ENCODE measurements at regions not wholly inside any gene's neighbourhood (a gene's known extent, or its start where the extent isn't known, plus 50 kb on each side); places are given as distances from the start of the nearest gene placed in this dataset.

DNA sequence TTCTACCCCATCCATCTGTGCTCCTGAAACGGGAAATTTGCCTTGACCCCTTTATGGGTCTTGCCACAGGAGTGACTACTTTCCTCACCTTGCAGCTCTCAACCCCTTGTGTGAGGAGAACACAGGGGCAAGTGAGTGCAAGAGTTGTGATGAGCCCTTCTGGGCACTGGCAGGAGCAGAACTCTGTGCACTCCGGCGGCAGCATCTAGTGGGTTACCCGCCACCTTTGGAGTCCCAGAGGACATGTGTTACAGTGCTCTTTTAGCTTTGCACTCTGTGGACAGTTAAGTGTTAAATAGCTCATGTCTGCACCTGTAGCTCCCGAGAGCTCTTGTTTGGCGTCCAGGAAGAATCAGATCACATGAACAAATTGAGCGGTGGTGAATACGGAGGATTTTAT is 940.2 kb downstream of the GRIK2 start:
- TF ChIP-seq EZH2phosphoT487 (IDR thresholded peaks at IDR 0.05; ENCODE audit: low read depth) (no peak), CTCF (IDR thresholded peaks at IDR 0.05; ENCODE audit: low read depth, low read length) (no peak)
